GM21423 (cell line): ENCODE measurements at regions not wholly inside any gene's neighbourhood (a gene's known extent, or its start where the extent isn't known, plus 50 kb on each side); places are given as distances from the start of the nearest gene placed in this dataset.

ENCODE experiments used
- ATAC-seq: cut with Tn5 transposase; IDR thresholded peaks from one replicate; pipeline ENCODE4 v1.9.1; 2021; ENCODE audit warnings: mild to moderate bottlenecking, moderate library complexity; ENCODE audit not compliant: unreplicated experiment

DNA sequence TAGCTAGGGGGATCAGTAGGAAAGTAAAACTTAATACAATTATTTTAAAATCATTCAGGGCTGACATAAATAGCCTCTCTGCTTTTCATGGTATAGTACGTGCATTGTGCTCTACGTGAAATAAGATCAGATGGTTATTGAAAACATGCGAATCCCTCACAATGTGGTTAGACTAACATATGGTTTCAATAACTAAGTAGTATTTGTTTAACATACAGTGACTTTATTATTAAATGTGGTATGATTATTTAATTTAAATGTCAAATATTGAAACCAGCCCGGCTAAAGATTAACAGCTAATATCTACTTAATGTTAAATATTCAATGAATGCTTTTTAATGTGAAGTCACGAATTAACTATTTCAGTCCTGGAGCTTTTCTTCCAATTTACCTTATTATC, 473.9 kb upstream of the THBS1 start:
- ATAC-seq = no peak

- ATAC-seq = no peak
Measured at GRCh38 chr15:39108021-39108420, 472.9 kb upstream of the THBS1 start.

DNA sequence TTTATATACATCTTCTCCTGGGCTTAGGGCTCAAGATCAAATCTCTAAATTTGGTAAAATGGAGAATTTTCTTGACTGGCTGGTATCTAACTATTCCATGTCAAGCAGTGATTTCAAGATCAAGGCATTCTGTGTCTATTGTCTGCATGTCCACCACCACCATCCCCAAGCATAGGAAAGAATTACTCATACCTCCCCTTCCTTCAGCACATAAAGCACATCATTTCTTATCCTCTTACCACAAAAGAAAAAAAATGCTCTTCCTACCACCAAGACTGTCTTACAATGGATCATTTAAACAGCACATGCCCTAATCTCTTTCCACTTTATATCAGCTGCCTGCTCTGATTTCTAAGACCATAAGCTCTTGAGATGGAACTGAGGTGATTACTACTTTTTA, 470.5 kb upstream of the THBS1 start:
- ATAC-seq = no peak

GRCh38 chr15:39110746-39111145, 470.1 kb upstream of the THBS1 start:
- no peak for ATAC-seq

GRCh38 chr15:39113741-39114140, 467.1 kb upstream of the THBS1 start:
- no peak for ATAC-seq

GRCh38 chr15:39114690-39115378, 466.0 kb upstream of the THBS1 start:
- ATAC-seq = no peak

DNA sequence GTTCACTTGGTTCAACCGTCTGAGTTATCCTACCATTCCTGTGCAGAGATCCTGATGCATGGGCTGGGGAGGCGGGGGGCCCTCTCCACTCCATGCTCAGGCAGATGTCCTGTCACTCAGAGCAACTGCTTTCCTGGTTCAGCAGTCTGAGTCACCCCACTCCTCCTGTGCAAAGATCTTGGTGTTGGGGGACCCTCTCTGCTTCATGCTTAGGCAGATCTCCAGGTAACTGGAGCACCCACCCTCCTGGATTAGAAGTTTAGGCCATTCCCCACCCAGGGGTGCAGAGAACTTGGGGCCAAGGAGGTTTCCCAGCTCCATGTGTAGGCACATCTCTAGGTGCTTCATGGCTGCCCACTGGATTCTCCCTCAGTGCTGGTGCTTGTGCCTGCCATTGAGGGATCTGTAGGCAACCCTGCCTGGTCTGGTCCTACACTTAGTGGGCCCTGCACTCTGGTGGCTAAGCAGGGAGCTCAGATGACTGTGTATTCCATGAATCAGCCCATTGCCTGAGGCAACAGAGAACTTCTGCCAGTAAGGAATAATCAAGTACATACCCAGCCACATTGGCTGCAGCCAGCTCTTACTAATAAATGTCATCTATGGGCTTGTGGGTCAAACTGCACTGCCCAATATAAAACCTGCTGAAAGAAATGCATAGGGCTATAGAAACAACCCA, 465.4 kb upstream of the THBS1 start:
- ATAC-seq = no peak

- ATAC-seq = no peak
Measured at GRCh38 chr15:39118510-39118909, 462.4 kb upstream of the THBS1 start.

DNA sequence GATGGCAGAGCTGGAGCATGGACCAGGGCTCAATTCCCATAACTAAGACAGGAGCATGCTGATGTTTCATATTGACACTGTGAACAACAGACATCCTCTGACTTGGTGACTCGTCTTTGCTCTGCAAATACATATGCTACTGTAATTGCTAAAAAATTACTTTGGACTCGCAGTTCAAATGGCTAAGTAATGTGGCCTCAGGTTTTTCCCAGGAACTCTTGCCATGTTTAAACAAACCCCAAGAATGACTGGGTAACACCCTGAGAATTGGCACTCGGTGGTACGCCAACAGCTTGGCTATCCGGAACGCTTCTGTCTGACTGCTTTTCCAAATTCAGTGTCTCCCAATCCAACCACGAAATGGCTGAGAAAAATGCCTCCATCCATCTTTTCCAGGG, 456.7 kb upstream of the THBS1 start:
- no peak for ATAC-seq

DNA sequence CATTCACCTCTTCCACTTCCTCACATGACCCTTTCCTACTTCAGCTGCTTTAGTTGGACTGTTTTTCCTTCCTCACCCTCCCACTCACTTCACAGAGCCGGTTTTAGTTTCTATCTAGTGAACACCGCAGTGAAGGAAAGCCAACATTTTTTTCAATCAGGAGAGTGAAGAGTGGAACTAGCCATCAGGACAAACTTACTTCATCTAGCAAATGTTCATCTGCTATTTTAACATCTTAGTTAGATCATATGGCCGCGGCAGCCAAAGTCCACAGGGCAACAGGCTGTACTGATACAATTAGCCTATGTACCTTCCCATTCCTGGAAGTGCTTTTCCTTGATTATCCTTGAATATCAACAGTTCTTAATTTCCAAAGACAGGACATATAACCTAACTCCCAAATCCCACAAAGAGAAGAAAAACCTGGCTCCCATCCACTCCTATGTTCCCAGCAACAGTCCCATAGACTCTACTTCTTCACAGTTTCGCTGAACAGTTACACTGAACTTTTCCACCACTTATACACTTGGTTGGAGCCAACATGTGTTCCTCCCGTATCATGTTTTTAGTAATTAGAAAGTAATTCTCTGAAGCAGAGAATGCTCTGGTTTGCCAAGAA, 456.2 kb upstream of the THBS1 start:
- ATAC-seq = no peak

DNA sequence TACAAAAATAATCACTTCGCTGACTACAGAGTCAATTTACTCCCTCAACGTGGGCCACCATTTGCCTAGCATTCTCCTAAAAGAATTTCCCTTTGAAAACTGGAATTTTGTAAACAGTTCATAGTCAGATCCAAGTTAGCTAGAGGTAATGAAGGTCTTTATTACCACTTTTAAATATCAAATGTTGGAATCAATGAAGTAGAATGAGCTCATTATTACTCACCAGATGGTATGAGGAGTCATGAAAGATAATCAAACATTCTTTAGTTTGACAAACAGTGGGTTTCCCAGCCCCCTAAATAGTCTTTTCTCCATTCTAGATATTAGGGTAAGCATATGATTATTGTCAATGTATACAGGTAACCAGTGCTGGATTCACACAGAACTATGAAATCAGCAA, 455.7 kb upstream of the THBS1 start:
- no peak for ATAC-seq

- no peak for ATAC-seq
Measured at GRCh38 chr15:39125904-39126303, 455.0 kb upstream of the THBS1 start.

DNA sequence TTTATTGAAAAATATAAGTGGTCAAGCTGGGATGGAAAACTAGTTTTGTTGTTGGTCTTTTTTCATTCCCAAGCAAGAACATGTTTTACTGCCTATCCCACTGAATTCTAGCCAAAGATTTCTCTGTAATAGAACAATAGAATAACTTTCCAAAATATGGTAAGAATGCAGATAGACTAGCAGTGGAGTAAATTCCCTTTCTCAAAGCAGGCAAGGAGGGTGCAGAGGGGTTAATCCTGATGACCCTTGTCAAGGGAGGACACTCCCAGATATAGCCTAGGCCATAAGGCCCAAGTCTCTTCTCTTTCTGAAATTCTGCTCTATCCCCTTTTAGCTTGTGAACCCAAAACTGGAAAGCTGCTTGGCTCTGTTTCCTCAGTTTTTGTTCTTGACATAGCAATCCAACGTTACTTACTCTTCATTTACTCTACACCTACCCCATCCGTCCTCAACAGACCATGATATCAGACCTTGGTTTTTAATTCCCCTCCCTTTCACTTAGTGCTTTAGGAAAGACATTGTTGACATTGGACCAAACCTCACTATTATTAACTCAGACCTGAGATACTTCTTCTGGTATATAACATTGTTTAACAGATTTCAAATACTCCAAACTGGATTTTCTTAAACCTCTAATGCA, 453.6 kb upstream of the THBS1 start:
- ATAC-seq = no peak

DNA sequence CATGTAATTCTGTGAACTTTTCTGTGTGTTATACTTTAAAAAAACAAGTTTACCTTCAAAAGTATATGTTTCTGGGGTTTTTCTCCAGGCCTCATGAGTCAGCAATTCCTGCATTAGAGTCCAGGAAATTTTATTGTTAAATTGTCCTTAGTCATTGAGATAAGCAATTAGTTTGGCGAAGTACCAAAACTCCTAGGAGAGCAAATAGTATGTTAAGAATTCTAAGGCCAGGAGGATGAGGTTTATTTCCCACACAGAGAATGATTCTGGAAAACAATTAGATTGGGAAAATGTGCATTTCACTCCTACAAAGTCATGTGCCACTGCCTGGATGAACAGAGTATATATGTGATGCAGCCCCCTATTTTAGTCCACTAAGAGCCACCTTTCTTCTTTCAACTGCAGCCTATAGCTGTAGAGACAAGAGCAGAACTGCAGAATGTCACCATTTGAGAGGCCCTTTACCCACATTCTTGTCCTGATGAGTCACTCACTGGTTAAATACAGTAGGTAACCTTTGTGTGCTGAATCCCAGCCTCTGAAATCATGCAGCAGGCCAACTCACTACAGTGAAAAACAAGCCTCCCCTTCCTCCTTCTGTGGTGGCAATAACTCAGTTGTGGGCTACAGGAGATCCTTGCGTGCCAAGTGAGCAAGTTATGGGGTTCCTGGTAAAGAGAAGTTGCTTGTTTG, 452.8 kb upstream of the THBS1 start:
- no peak for ATAC-seq

DNA sequence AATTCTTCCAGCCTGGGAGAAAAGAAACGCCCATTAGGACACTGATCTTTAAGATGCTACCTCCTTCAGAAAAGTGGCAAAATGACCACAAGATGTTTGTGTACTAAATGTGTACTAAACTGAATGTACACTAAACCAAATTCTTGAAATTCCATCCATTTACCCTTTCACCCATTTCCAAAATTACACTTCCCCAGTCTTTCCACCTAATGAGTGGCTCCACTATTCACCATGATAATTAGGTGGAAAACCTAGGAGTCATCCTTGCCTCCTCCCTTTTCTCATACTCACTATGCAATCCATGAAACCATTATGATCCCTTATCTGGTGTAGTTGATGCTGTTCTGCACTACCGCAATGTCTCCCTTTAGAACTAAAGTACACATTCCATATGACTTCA, 452.1 kb upstream of the THBS1 start:
- ATAC-seq = no peak

GRCh38 chr15:39130556-39131379, 450.1 kb upstream of the THBS1 start:
- ATAC-seq = no peak

GRCh38 chr15:39131609-39132008, 449.3 kb upstream of the THBS1 start:
- no peak for ATAC-seq

DNA sequence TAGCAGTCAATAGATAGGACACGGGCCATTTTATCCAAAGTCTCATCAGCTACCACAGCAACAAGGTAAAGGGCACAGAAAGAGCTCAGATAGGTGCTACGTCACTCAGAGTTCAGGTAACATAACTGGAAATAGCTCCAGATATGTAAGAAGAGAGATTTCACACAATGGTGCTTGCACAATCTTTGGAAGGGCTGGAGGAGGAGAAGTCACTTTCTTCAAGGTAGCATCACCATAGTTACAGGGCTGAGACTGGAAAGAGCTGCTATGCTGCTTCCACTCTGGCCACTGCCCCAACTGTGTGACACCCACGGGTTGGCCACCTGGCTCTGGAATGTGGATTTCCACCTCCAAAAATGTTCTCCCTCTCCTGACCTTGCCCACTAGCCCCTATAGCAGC, 448.8 kb upstream of the THBS1 start:
- ATAC-seq = no peak

DNA sequence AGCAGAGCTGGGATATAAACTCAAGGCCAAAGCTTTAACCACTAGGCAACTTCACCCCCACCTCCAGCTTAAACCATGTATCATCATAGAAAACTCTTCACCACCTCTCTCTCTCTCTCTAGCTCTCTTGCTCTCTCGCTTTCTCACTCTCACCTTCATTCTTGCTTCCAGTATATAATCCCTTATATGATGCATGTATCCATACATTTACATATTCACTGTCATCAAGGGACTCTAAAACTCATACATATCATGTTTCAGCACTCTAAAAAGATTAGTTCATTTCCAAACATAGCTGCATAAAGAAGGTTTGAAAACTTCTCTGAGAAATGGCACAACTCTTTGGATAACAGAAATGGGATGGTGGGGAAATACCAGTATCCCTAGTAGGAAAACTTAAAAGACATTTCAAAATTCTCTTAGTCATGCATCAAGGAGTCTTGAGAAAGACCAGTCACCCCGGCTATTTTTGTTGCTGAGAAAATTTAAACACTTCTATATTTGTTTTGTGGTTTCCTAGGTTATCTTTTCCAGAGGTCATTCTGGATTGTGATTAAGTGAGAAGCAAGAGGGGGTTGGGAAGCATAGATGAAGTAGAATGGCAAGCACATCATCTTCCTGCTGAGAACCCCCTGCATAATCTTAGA, 447.8 kb upstream of the THBS1 start:
- ATAC-seq = no peak

DNA sequence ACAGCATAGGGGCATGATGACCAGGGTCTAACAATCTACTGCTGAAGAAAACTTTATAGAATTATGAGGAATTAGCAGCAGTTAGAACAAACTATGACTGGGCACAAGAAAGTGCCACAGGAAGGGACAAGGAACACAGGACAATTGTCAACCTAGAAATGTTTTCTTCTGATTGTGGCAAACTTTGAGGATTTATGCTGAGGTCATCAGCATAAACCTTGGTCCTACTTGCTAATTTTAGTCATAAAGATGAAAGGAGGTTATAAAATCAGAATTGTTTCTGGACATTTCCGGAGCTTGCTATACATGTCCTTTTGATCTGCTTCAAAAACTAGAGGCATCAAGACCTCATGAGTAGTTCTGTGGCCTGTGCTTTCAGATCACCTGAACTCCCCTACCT, 446.6 kb upstream of the THBS1 start:
- ATAC-seq = no peak
